Spleen (tissue), 11 donors: ENCODE measurements at regions not wholly inside any gene's neighbourhood (a gene's known extent, or its start where the extent isn't known, plus 50 kb on each side); places are given as distances from the start of the nearest gene placed in this dataset.

Experiments
- DNase-seq: peaks from one replicate; pipeline ENCODE4 v3.0.0-alpha.2; 2020
- H3K27ac ChIP-seq, 8 donors: fragments of 200-600 bp; sonication (generic) in 7 of 8; 1 replicate in 4 of 8; 2 replicates in 4 of 8; pipeline versions ENCODE4 v1.5.0 to v1.8.0; 2016 to 2021; ENCODE audit warnings: inconsistent platforms in 4 of 8, mild to moderate bottlenecking in 4 of 8, moderate library complexity in 1 of 8
- H3K27me3 ChIP-seq, 7 donors: fragments of 200-600 bp; sonication (generic) in 6 of 7; replicated peaks in 1 of 7; 1 replicate in 4 of 7; 2 replicates in 3 of 7; pipeline versions ENCODE4 v1.5.0 to v1.8.0; 2016 to 2021; ENCODE audit warnings: inconsistent platforms in 3 of 7, mild to moderate bottlenecking in 1 of 7
- H3K36me3 ChIP-seq, 6 donors: fragments of 200-600 bp; sonication (generic) in 5 of 6; 1 replicate in 4 of 6; 2 replicates in 2 of 6; pipeline versions ENCODE4 v1.5.0 to v1.8.0; 2016 to 2021; ENCODE audit warnings: inconsistent platforms in 2 of 6
- H3K4me1 ChIP-seq, 6 donors: fragments of 200-600 bp; sonication (generic) in 5 of 6; 1 replicate in 3 of 6; 2 replicates in 3 of 6; pipeline versions ENCODE4 v1.5.0 to v1.8.0; 2016 to 2021; ENCODE audit warnings: inconsistent platforms in 3 of 6
- H3K4me3 ChIP-seq, 8 donors: fragments of 200-600 bp; sonication (generic) in 7 of 8; 1 replicate in 4 of 8; 2 replicates in 4 of 8; pipeline versions ENCODE4 v1.5.0 to v1.8.0; 2016 to 2021; ENCODE audit warnings: inconsistent platforms in 4 of 8, mild to moderate bottlenecking in 4 of 8, moderate library complexity in 2 of 8
- H3K9me3 ChIP-seq, 8 donors: fragments of 200-600 bp; sonication (generic) in 7 of 8; 1 replicate in 4 of 8; 2 replicates in 4 of 8; pipeline versions ENCODE4 v1.5.0 to v1.8.0; 2016 to 2021; ENCODE audit warnings: inconsistent platforms in 4 of 8
- POLR2A ChIP-seq, 3 donors: fragments of 450-650 bp; IDR thresholded peaks; one replicate each; pipeline ENCODE4 v1.5.1; 2017; ENCODE audit warnings: antibody characterized with exemption in 3 of 3, mild to moderate bottlenecking in 1 of 3
- POLR2AphosphoS5 ChIP-seq, 3 donors: sonication (generic); formaldehyde crosslinking; IDR thresholded peaks; one replicate each; pipeline ENCODE4 v1.5.1; 2017; ENCODE audit warnings: antibody characterized with exemption in 3 of 3
- WGBS, 5 donors: extraction: QIAGEN DNeasy Blood & Tissue Kit in 3 of 5; methylation state at CpG; one replicate each; pipeline versions ENCODE4 v1.1.5 to v1.1.7; 2013 to 2018; 5-methylcytosine and 5-hydroxymethylcytosine counted together
- intact Hi-C: fragments of 100-400 bp; cut with DNase I; formaldehyde crosslinking; loops from one replicate; pipeline ENCODE4 v1.15.0; 2023; ENCODE audit warnings: low total_unique reads
- TF ChIP-seq, protein P1 (sequence below), 11 experiments: fragments of 200-600 bp in 7 of 11; fragments of 450-650 bp in 4 of 11; sonication (generic) in 4 of 11; IDR thresholded peaks in 8 of 11; conservative IDR thresholded peaks in 3 of 11; 1 replicate in 7 of 11; 2 replicates in 4 of 11; pipeline versions ENCODE4 v1.4.0 to v1.8.0; 2016 to 2021; ENCODE audit warnings: antibody characterized with exemption in 11 of 11, inconsistent platforms in 4 of 11, mild to moderate bottlenecking in 1 of 11
- donor health status: healthy with polysubstance abuse.
- donor health status: DM: no; HTN: no; CAD: no; lungs with moderate emphysema.
- donor health status: DM: no; HTN: no; CAD: no.
- donor health status: Bipolar disorder and iron deficiency.
- donor health status: healthy.
- donor health status: DM: no; HTN: no; CAD: no.
- donor health status: DM: yes; HTN: yes; CAD: no.

DNA sequence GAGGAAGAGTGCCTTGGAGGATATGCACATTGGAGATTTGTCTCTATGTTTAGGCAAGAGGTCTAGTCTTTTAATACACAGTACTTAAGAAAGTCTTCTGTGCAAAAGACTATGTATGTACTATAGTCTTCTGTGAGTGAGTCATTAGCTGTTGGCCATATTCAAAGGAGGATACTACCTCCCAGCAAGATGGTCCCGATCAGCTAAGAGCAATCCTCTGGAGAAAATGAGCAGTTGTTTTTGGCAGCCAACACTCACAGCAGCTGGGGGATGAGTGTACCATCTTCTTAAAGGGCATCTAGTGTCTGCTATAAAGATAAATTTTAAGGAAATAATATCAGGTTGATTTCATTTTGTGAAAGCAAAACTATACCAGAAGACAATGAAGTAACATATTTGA is 487.8 kb downstream of the KCTD12 start:
- Histone ChIP-seq H3K4me1 (no peaks in the 10 kb centered on the region), H3K27ac (no peak overlapping the region), H3K27me3 (no peaks in the 10 kb centered on the region), H3K4me3 (no peak overlapping the region), H3K9me3 (peaks cover 0 to 6% (median 0%) of the 10 kb centered on the region in 8 donors), H3K36me3 (no peaks in the 10 kb centered on the region)
- no peak for TF ChIP-seq POLR2A (IDR thresholded peaks at IDR 0.05)
- TF ChIP-seq, protein P1, sequence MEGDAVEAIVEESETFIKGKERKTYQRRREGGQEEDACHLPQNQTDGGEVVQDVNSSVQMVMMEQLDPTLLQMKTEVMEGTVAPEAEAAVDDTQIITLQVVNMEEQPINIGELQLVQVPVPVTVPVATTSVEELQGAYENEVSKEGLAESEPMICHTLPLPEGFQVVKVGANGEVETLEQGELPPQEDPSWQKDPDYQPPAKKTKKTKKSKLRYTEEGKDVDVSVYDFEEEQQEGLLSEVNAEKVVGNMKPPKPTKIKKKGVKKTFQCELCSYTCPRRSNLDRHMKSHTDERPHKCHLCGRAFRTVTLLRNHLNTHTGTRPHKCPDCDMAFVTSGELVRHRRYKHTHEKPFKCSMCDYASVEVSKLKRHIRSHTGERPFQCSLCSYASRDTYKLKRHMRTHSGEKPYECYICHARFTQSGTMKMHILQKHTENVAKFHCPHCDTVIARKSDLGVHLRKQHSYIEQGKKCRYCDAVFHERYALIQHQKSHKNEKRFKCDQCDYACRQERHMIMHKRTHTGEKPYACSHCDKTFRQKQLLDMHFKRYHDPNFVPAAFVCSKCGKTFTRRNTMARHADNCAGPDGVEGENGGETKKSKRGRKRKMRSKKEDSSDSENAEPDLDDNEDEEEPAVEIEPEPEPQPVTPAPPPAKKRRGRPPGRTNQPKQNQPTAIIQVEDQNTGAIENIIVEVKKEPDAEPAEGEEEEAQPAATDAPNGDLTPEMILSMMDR (IDR thresholded peaks at IDR 0.05 in 8 of 11, conservative IDR thresholded peaks at IDR 0.05 in 3 of 11): no peak
- TF ChIP-seq POLR2AphosphoS5 (IDR thresholded peaks at IDR 0.05): no peak
- WGBS, 5 donors: 83 to 95% (median 92%) methylated on average over 1 of the region's 1 CpG
- intact Hi-C loops: no loop called here
- DNase-seq: no peak

DNA sequence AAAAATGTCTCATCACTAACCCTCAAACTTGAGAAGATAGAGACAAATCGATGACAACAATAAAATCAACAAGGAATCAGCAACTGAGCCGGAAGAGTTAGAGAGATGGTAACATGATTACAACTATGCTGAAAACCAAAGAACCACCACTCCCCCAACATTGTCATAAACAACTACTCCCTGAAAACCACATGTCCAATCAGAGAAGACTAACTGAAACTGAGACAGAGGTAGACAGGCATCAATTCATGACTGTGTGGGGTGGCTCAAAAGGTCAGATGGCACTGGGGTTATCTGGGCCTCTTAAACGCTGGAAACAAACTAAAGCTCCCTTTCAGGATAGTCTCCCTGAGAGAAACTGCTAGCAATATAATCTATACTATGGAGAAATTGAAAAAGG is 488.8 kb downstream of the KCTD12 start:
- no peak overlapping the region for H3K4me3 ChIP-seq
- TF ChIP-seq, protein P1 (IDR thresholded peaks at IDR 0.05 in 8 of 11, conservative IDR thresholded peaks at IDR 0.05 in 3 of 11): no peak
- TF ChIP-seq POLR2AphosphoS5 (IDR thresholded peaks at IDR 0.05): no peak
- no peak for TF ChIP-seq POLR2A (IDR thresholded peaks at IDR 0.05)
- intact Hi-C loops: no loop called here
- DNase-seq: no peak
- no peaks in the 10 kb centered on the region for H3K4me1 ChIP-seq
- WGBS, 5 donors: 73 to 93% (median 81%) methylated on average over 3 of the region's 3 CpGs
- H3K27ac ChIP-seq: no peak overlapping the region
- H3K36me3 ChIP-seq: no peaks in the 10 kb centered on the region
- peaks cover 0 to 6% (median 0%) of the 10 kb centered on the region in 8 donors for H3K9me3 ChIP-seq
- H3K27me3 ChIP-seq: no peaks in the 10 kb centered on the region

DNA sequence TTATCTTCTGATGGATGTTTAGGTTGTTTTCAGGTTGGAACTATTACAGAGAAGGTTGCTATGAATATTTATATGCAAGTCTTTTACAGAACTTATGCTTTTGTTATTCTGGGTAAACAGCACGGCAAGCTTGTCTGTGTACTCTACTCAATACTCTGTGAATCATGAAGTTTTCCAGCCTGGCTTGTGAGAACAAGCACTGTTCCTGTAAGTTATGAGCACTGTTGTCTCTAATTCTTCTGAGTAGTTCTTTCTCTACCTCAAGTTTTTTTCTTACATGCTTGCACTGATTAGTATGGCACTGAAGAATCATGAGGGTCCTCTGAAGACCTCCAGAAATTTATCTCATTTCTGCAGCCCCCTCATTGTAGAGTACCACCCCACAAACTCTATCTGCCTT is 496.9 kb downstream of the KCTD12 start:
- Histone ChIP-seq H3K27ac (no peak overlapping the region), H3K9me3 (no peaks in the 10 kb centered on the region), H3K27me3 (no peaks in the 10 kb centered on the region), H3K4me3 (no peak overlapping the region), H3K36me3 (no peaks in the 10 kb centered on the region), H3K4me1 (no peaks in the 10 kb centered on the region)
- intact Hi-C loops: no loop called here
- WGBS, 5 donors: 71 to 85% (median 82%) methylated on average over 1 of the region's 1 CpG
- DNase-seq: no peak
- TF ChIP-seq, protein P1 (IDR thresholded peaks at IDR 0.05 in 8 of 11, conservative IDR thresholded peaks at IDR 0.05 in 3 of 11): no peak
- TF ChIP-seq POLR2AphosphoS5 (IDR thresholded peaks at IDR 0.05): no peak
- no peak for TF ChIP-seq POLR2A (IDR thresholded peaks at IDR 0.05)

DNA sequence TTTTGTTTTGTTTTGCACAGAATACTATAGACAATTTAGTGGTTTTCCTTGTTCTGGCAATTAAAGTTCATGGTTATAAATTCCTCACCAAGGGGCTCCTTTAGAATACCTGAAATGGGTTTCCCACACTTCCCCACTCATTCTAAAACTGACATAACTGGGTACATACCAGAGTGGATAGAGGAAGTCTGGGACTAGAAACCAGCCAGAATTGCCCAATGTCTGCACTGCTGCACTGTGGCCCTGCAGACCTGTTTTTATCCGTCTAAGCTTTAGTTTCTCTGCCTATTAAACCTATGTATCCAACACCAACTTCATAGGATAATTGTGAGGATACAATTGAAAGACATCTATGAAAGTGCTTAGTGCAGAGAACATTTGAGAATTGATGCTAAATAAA is 498.6 kb downstream of the KCTD12 start:
- no peak overlapping the region for H3K27ac ChIP-seq
- no peaks in the 10 kb centered on the region for H3K36me3 ChIP-seq
- WGBS, 5 donors: 42 to 59% (median 52%) methylated on average over 1 of the region's 1 CpG
- H3K4me3 ChIP-seq: no peak overlapping the region
- TF ChIP-seq, protein P1 (IDR thresholded peaks at IDR 0.05 in 8 of 11, conservative IDR thresholded peaks at IDR 0.05 in 3 of 11): no peak
- no peak for TF ChIP-seq POLR2AphosphoS5 (IDR thresholded peaks at IDR 0.05)
- TF ChIP-seq POLR2A (IDR thresholded peaks at IDR 0.05): no peak
- no peaks in the 10 kb centered on the region for H3K4me1 ChIP-seq
- no peaks in the 10 kb centered on the region for H3K27me3 ChIP-seq
- no peaks in the 10 kb centered on the region for H3K9me3 ChIP-seq
- no peak for DNase-seq
- intact Hi-C loops: no loop called here
